Retinal pigment epithelial cell (primary cell): ENCODE measurements at regions not wholly inside any gene's neighbourhood (a gene's known extent, or its start where the extent isn't known, plus 50 kb on each side); places are given as distances from the start of the nearest gene placed in this dataset.

ENCODE experiments used
- DNase-seq: peaks from one replicate; pipeline ENCODE4 v3.0.0-alpha.2; 2010; ENCODE audit warnings: low read depth
- H3K4me3 ChIP-seq: 2 replicates; pipeline ENCODE4 v1.5.1; 2011; ENCODE audit warnings: mild to moderate bottlenecking, low read length, control low read depth, moderate library complexity
- CTCF ChIP-seq: conservative IDR thresholded peaks from 2 replicates; pipeline ENCODE4 v1.5.1; 2011; ENCODE audit warnings: low read depth, low read length, control low read depth, inconsistent platforms

GRCh38 chr13:66219506-66219905, 1010.6 kb downstream of the PCDH9 start:
- H3K4me3 ChIP-seq, result no peak overlapping the region
- no peak for DNase-seq
- no peak for TF ChIP-seq CTCF

- no peak overlapping the region for H3K4me3 ChIP-seq
- no peak for TF ChIP-seq CTCF
These were observed 1011.6 kb downstream of the PCDH9 start for GRCh38 chr13:66218583-66218982.

GRCh38 chr13:66216728-66217127, 1013.4 kb downstream of the PCDH9 start:
- no peak overlapping the region for H3K4me3 ChIP-seq
- DNase-seq, result no peak
- no peak for TF ChIP-seq CTCF

More at GRCh38 chr13:66218583-66218982, 1011.6 kb downstream of the PCDH9 start:
- DNase-seq, result no peak

GRCh38 chr13:66214467-66214866, 1015.7 kb downstream of the PCDH9 start:
- DNase-seq, result no peak
- no peak for TF ChIP-seq CTCF
- H3K4me3 ChIP-seq, result no peak overlapping the region

- DNase-seq, result no peak
- TF ChIP-seq CTCF, result no peak
- no peak overlapping the region for H3K4me3 ChIP-seq
These were observed 1017.6 kb downstream of the PCDH9 start for GRCh38 chr13:66212511-66212910.

- H3K4me3 ChIP-seq, result no peak overlapping the region
- no peak for TF ChIP-seq CTCF
- DNase-seq, result peak; percentile 77
These were observed 1019.5 kb downstream of the PCDH9 start for GRCh38 chr13:66210677-66211076.

- no peak overlapping the region for H3K4me3 ChIP-seq
- TF ChIP-seq CTCF, result no peak
These were observed 1021.5 kb downstream of the PCDH9 start for GRCh38 chr13:66208589-66208988.

More at GRCh38 chr13:66208589-66208988, 1021.5 kb downstream of the PCDH9 start:
- no peak for DNase-seq
